Adrenal gland (tissue), 5 donors: ENCODE measurements at regions not wholly inside any gene's neighbourhood (a gene's known extent, or its start where the extent isn't known, plus 50 kb on each side); places are given as distances from the start of the nearest gene placed in this dataset.

ENCODE experiments used
- POLR2A ChIP-seq, 2 donors: fragments of 450-650 bp; IDR thresholded peaks; one replicate each; pipeline ENCODE4 v1.6.1; 2017; ENCODE audit warnings: antibody characterized with exemption in 2 of 2, mild to moderate bottlenecking in 2 of 2, moderate library complexity in 1 of 2
- TF ChIP-seq, protein P1 (sequence below), 6 experiments: fragments of 450-650 bp in 4 of 6; fragments of 200-600 bp in 2 of 6; sonication (generic) in 1 of 6; IDR thresholded peaks; 1 replicate in 5 of 6; 2 replicates in 1 of 6; pipeline versions ENCODE4 v1.5.1 to v1.8.0; 2016 to 2021; ENCODE audit warnings: antibody characterized with exemption in 6 of 6, mild to moderate bottlenecking in 2 of 6, moderate library complexity in 1 of 6
- donor health status: DM: no; HTN: no; CAD: no.

DNA sequence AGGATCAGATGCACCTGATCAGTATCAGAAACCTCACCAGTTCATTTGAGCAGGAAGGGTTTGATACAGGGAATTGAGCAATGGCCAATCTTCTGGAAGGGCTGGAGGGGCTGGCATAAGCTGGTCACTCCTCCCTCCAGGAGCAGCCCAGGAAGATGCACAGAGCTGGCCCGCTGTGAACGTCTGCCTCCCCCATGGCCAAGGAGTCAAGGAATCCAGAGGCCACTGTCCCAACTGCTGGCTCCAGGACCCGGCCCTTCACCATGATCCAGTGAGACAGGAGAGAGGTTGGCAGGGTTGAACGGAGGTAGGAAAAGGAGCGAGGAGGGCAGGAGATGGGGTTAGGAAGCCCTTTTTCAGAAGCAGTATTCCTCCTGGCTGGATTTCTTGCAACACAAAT, 113.9 kb upstream of the CST7 start:
- TF ChIP-seq, protein P1, sequence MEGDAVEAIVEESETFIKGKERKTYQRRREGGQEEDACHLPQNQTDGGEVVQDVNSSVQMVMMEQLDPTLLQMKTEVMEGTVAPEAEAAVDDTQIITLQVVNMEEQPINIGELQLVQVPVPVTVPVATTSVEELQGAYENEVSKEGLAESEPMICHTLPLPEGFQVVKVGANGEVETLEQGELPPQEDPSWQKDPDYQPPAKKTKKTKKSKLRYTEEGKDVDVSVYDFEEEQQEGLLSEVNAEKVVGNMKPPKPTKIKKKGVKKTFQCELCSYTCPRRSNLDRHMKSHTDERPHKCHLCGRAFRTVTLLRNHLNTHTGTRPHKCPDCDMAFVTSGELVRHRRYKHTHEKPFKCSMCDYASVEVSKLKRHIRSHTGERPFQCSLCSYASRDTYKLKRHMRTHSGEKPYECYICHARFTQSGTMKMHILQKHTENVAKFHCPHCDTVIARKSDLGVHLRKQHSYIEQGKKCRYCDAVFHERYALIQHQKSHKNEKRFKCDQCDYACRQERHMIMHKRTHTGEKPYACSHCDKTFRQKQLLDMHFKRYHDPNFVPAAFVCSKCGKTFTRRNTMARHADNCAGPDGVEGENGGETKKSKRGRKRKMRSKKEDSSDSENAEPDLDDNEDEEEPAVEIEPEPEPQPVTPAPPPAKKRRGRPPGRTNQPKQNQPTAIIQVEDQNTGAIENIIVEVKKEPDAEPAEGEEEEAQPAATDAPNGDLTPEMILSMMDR (IDR thresholded peaks at IDR 0.05) = no peak
- no peak for TF ChIP-seq POLR2A (IDR thresholded peaks at IDR 0.05)
